K562 (cell line): ENCODE measurements at regions not wholly inside any gene's neighbourhood (a gene's known extent, or its start where the extent isn't known, plus 50 kb on each side); places are given as distances from the start of the nearest gene placed in this dataset.

Experiments
- AFF1 ChIP-seq, 2 experiments: fragments of 450-650 bp; IDR thresholded peaks; 2 replicates each; pipeline ENCODE4 v1.6.1; 2018; ENCODE audit warnings: mild to moderate bottlenecking in 2 of 2, low read depth in 1 of 2; ENCODE audit not compliant: partially characterized antibody in 2 of 2
- BHLHE40 ChIP-seq: IDR thresholded peaks from 2 replicates; pipeline ENCODE4 v1.6.1; 2011; ENCODE audit warnings: low read length, improper control_type of control experiment
- CCAR2 ChIP-seq: fragments of 200-400 bp; formaldehyde crosslinking; IDR thresholded peaks from 2 replicates; pipeline ENCODE4 v1.6.1; 2017; ENCODE audit warnings: mild to moderate bottlenecking, low read depth, low read length
- MNT ChIP-seq, 2 experiments: fragments of 450-650 bp; conservative IDR thresholded peaks; 2 replicates each; pipeline ENCODE4 v1.6.1; 2017; ENCODE audit warnings: mild to moderate bottlenecking in 2 of 2, moderate library complexity in 2 of 2
- NFRKB ChIP-seq: fragments of 450-650 bp; IDR thresholded peaks from 2 replicates; pipeline ENCODE4 v1.6.1; 2016; ENCODE audit warnings: low read depth
- TCFL5 ChIP-seq: fragments of 250-450 bp; sonication (Bioruptor Pico); conservative IDR thresholded peaks from 2 replicates; pipeline ENCODE4 v1.6.1; 2021; ENCODE audit warnings: mild to moderate bottlenecking, moderate library complexity, matching md5 sums
- VEZF1 ChIP-seq: fragments of 200-800 bp; sonication (Bioruptor generic); IDR thresholded peaks from 2 replicates; pipeline ENCODE4 v1.6.1; 2017; ENCODE audit warnings: missing genetic modification characterization, missing compliant biosample characterization
- ZFX ChIP-seq: sonication (generic); formaldehyde crosslinking; IDR thresholded peaks from 2 replicates; pipeline ENCODE4 v1.8.0; 2022; ENCODE audit warnings: mild to moderate bottlenecking, missing genetic modification reagents, moderate library complexity

GRCh38 chr10:42935466-42935865 is 141.4 kb upstream of the RET start (continued):
- TF ChIP-seq VEZF1 (CRISPR knock-in tag) (no peak), TCFL5 (CRISPR knock-in tag) (no peak), AFF1 (IDR thresholded peaks at IDR 0.05; ENCODE audit: low read depth in 1 of 2, partially characterized antibody in 2 of 2) (no peak), ZFX (CRISPR knock-in tag) (no peak), CCAR2 (no peak), BHLHE40 (no peak), MNT (conservative IDR thresholded peaks at IDR 0.05) (no peak), NFRKB (no peak)
